Lower leg skin (tissue), 3 donors: ENCODE measurements at regions not wholly inside any gene's neighbourhood (a gene's known extent, or its start where the extent isn't known, plus 50 kb on each side); places are given as distances from the start of the nearest gene placed in this dataset.

ENCODE experiments used
- CTCF ChIP-seq, 3 donors: fragments of 450-650 bp; IDR thresholded peaks; one replicate each; pipeline ENCODE4 v1.5.1; 2016; ENCODE audit warnings: antibody characterized with exemption in 3 of 3, mild to moderate bottlenecking in 3 of 3, moderate library complexity in 2 of 3
- POLR2A ChIP-seq, 2 donors: fragments of 450-650 bp; IDR thresholded peaks; one replicate each; pipeline ENCODE4 v1.6.1; 2016 to 2017; ENCODE audit warnings: antibody characterized with exemption in 2 of 2, mild to moderate bottlenecking in 1 of 2, moderate library complexity in 1 of 2

- TF ChIP-seq CTCF (IDR thresholded peaks at IDR 0.05) (no peak), POLR2A (IDR thresholded peaks at IDR 0.05) (no peak)
Measured at GRCh38 chr4:81698538-81699296, 227.0 kb upstream of the RASGEF1B start.
